Esophagus squamous epithelium (tissue), 5 donors: ENCODE measurements at regions not wholly inside any gene's neighbourhood (a gene's known extent, or its start where the extent isn't known, plus 50 kb on each side); places are given as distances from the start of the nearest gene placed in this dataset.

Experiments used
- DNase-seq: peaks from one replicate; lab custom pipeline; 2025; lab: John Stamatoyannopoulos, UW
- H3K27ac ChIP-seq, 4 donors: fragments of 200-600 bp; sonication (generic); one replicate each; pipeline ENCODE4 v1.5.1; 2016 to 2019; ENCODE audit warnings: mild to moderate bottlenecking in 1 of 4
- H3K27me3 ChIP-seq, 4 donors: fragments of 200-600 bp; sonication (generic); 1 replicate in 3 of 4; 2 replicates in 1 of 4; pipeline versions ENCODE4 v1.5.1 to v1.6.0; 2017 to 2021; ENCODE audit warnings: antibody characterized with exemption in 1 of 4
- H3K36me3 ChIP-seq, 3 donors: fragments of 200-600 bp; sonication (generic); one replicate each; pipeline ENCODE4 v1.5.1; 2016 to 2019
- H3K4me1 ChIP-seq, 3 donors: fragments of 200-600 bp; sonication (generic); one replicate each; pipeline ENCODE4 v1.5.1; 2017 to 2019
- H3K4me3 ChIP-seq, 4 donors: fragments of 200-600 bp; sonication (generic); 1 replicate in 3 of 4; 2 replicates in 1 of 4; pipeline ENCODE4 v1.5.1; 2016 to 2019; ENCODE audit warnings: mild to moderate bottlenecking in 2 of 4, moderate library complexity in 1 of 4
- H3K9me3 ChIP-seq, 3 donors: fragments of 200-600 bp; sonication (generic); one replicate each; pipeline ENCODE4 v1.5.1; 2016 to 2019
- CTCF ChIP-seq, 6 experiments: fragments of 450-650 bp in 4 of 6; fragments of 200-600 bp in 2 of 6; sonication (generic) in 2 of 6; IDR thresholded peaks; one replicate each; pipeline ENCODE4 v1.5.1; 2016 to 2019; ENCODE audit warnings: antibody characterized with exemption in 6 of 6, mild to moderate bottlenecking in 4 of 6, moderate library complexity in 4 of 6
- POLR2A ChIP-seq, 4 donors: fragments of 450-650 bp; IDR thresholded peaks; one replicate each; pipeline ENCODE4 v1.6.1; 2017; ENCODE audit warnings: antibody characterized with exemption in 4 of 4, mild to moderate bottlenecking in 4 of 4, moderate library complexity in 3 of 4
- WGBS, 2 donors: methylation state at CpG; one replicate each; pipeline ENCODE4 v1.1.5; 2018; 5-methylcytosine and 5-hydroxymethylcytosine counted together
- intact Hi-C: fragments of 100-400 bp; cut with DNase I; formaldehyde crosslinking; loops from one replicate; pipeline ENCODE4 v1.15.0; 2022
- donor health status: DM: yes; HTN: yes; CAD: no.

- intact Hi-C loops, result no loop called here
- Histone ChIP-seq H3K36me3 (no peaks in the 10 kb centered on the region), H3K27ac (no peak overlapping the region), H3K4me3 (no peak overlapping the region), H3K9me3 (no peaks in the 10 kb centered on the region), H3K27me3 (no peaks in the 10 kb centered on the region), H3K4me1 (no peaks in the 10 kb centered on the region)
- TF ChIP-seq CTCF (IDR thresholded peaks at IDR 0.05), result no peak
- no peak for TF ChIP-seq POLR2A (IDR thresholded peaks at IDR 0.05)
- DNase-seq, result no peak
Observed at GRCh38 chr4:35182451-35182850, 1061.9 kb downstream of the ARAP2 start.

GRCh38 chr4:35189988-35190613 is 1054.2 kb downstream of the ARAP2 start:
- 33 to 50% methylated on average over 3 of the region's 3 CpGs for WGBS, 2 donors
- intact Hi-C loops, result no loop called here
- TF ChIP-seq CTCF (IDR thresholded peaks at IDR 0.05), result no peak
- no peak for DNase-seq
- no peaks in the 10 kb centered on the region for H3K4me1 ChIP-seq
- H3K4me3 ChIP-seq, result no peak overlapping the region
- H3K27ac ChIP-seq, result no peak overlapping the region
- no peaks in the 10 kb centered on the region for H3K9me3 ChIP-seq
- no peaks in the 10 kb centered on the region for H3K27me3 ChIP-seq
- no peaks in the 10 kb centered on the region for H3K36me3 ChIP-seq

GRCh38 chr4:35201403-35201802 is 1042.9 kb downstream of the ARAP2 start:
- intact Hi-C loops, result no loop called here
- Histone ChIP-seq H3K4me3 (no peak overlapping the region), H3K36me3 (no peaks in the 10 kb centered on the region), H3K9me3 (no peaks in the 10 kb centered on the region), H3K27me3 (no peaks in the 10 kb centered on the region), H3K4me1 (no peaks in the 10 kb centered on the region), H3K27ac (no peak overlapping the region)
- no peak for DNase-seq
- no peak for TF ChIP-seq POLR2A (IDR thresholded peaks at IDR 0.05)
- TF ChIP-seq CTCF (IDR thresholded peaks at IDR 0.05), result no peak
- 80 to 82% methylated on average over 2 of the region's 2 CpGs for WGBS, 2 donors

- no peak overlapping the region for H3K4me3 ChIP-seq
- intact Hi-C loops, result no loop called here
- H3K4me1 ChIP-seq, result no peaks in the 10 kb centered on the region
- DNase-seq, result no peak
- H3K36me3 ChIP-seq, result no peaks in the 10 kb centered on the region
- H3K9me3 ChIP-seq, result no peaks in the 10 kb centered on the region
- H3K27me3 ChIP-seq, result no peaks in the 10 kb centered on the region
- no peak overlapping the region for H3K27ac ChIP-seq
- TF ChIP-seq POLR2A (IDR thresholded peaks at IDR 0.05), result no peak
- TF ChIP-seq CTCF (IDR thresholded peaks at IDR 0.05), result no peak
- WGBS, 2 donors, result 67 to 77% methylated on average over 4 of the region's 4 CpGs
Observed at GRCh38 chr4:35216636-35217035, 1027.7 kb downstream of the ARAP2 start.

- Histone ChIP-seq H3K4me3 (no peak overlapping the region), H3K27me3 (no peaks in the 10 kb centered on the region), H3K36me3 (no peaks in the 10 kb centered on the region), H3K9me3 (no peaks in the 10 kb centered on the region), H3K4me1 (no peaks in the 10 kb centered on the region), H3K27ac (no peak overlapping the region)
- DNase-seq, result no peak
- TF ChIP-seq POLR2A (IDR thresholded peaks at IDR 0.05) (no peak), CTCF (IDR thresholded peaks at IDR 0.05) (no peak)
- intact Hi-C loops, result no loop called here
- WGBS, 2 donors, result 35 to 55% methylated on average over 1 of the region's 1 CpG
Observed at GRCh38 chr4:35217331-35217730, 1027.0 kb downstream of the ARAP2 start.
